HG03045 (cell line): ENCODE measurements at regions not wholly inside any gene's neighbourhood (a gene's known extent, or its start where the extent isn't known, plus 50 kb on each side); places are given as distances from the start of the nearest gene placed in this dataset.

Experiments
- ATAC-seq: cut with Tn5 transposase; IDR thresholded peaks from one replicate; pipeline ENCODE4 v1.9.1; 2021; ENCODE audit warnings: mild to moderate bottlenecking, moderate library complexity; ENCODE audit not compliant: unreplicated experiment

DNA sequence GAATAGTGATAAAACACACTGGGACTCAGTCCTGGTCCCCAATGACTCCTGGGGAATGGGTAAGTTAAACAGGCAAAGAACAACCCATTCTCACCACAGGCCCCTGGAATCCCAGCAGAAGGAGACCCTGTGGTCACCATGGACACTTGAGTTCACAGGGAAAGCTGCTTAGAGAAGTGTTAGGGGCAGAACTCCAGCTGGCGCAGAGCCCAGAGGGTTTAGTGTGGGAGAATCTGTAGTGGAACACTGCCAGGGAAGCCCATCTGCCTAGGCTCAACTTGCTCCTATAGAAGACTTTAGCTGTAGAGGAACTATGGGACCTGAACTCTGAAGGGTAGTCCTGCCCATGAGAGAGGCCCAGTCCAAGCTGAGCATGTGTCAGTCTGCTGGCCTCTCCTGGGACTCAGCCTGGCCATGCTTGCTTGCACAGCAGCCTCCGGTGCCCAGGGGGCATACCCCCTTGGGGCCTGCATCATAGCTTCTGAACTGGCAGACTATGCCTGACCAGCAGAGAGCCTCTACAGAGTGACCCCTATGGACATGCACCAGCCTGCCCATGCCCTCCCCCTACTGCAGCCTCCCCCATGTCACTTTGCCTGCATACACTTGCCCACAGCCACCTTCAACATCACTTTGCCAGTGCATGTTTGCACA, 343.5 kb downstream of the IDS start:
- no peak for ATAC-seq

- ATAC-seq: no peak
Observed at GRCh38 chrX:149157976-149158375, 347.1 kb downstream of the IDS start.

GRCh38 chrX:149152941-149153340, 352.2 kb downstream of the IDS start:
- ATAC-seq: no peak

DNA sequence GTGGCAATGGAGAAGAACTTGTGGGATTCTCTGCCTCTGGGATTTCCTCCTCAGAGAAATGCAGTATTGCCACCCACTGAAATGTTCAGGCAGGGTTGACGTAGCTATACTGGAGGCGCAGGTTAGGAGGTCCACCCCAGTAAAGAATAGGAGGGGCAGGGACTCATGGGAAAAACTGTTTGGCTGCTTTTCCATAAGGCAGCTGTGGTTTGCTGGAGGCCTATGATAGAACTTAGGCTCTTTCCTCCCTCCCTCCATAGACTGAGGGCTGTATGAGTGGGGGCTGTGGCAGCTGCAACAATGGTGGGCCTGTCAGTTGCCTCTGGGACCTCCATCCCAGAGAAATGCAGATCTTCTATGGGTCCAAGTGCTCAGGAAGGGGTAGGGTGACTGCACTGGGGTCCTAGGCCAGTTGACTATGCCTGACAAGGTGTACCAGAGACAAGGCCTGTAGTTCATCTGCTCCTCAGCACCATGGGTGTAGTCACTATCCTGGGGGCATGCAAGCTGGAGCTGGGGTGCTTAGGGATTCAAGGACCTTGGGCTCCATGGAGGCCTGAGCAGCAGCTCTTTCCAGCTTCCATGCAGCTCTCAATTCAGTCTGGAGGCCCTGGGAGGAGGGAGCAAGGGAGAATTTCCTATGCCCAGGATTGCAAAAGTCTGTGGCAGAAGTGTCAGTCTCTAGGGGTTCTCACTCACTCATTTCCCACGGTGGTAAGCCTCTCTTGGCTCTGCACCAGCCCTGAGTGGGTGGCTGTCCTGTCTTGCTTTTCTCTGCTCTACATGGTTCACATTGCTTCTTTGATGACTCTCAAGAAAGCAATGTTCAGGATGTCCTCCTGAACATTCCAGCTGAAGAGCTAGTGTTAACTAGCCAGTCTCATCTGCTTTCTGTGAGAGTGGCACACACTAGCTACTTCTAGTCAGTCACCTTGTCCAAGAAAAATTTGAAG, 353.0 kb downstream of the IDS start:
- no peak for ATAC-seq

DNA sequence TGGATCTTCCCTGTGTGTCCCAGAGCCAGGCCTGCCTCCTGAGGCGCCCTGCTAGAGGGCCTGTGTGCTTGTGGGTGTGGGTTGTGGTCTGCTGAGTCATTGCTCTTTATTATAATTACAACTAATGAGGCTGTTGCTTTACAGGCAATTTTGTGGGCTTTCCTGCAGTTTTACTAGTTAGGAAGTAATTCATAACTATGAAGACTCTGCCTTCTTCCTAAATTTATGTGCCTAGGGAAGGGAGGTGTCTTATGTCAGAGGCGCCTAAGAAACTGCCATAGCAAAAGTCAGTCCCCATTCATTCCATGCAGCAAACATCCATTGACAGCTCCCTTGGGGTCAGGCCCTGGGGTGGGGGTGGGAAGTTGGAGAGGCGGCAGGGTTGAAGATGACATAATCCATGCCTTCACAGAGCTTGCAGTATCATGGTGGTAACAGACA, 359.2 kb downstream of the IDS start:
- peak; percentile 67 for ATAC-seq

- no peak for ATAC-seq
Observed at GRCh38 chrX:149131774-149132173, 373.3 kb downstream of the IDS start.

- no peak for ATAC-seq
Observed at GRCh38 chrX:149129767-149130166, 375.3 kb downstream of the IDS start.

- no peak for ATAC-seq
Observed at GRCh38 chrX:149124526-149125108, 380.5 kb downstream of the IDS start.

DNA sequence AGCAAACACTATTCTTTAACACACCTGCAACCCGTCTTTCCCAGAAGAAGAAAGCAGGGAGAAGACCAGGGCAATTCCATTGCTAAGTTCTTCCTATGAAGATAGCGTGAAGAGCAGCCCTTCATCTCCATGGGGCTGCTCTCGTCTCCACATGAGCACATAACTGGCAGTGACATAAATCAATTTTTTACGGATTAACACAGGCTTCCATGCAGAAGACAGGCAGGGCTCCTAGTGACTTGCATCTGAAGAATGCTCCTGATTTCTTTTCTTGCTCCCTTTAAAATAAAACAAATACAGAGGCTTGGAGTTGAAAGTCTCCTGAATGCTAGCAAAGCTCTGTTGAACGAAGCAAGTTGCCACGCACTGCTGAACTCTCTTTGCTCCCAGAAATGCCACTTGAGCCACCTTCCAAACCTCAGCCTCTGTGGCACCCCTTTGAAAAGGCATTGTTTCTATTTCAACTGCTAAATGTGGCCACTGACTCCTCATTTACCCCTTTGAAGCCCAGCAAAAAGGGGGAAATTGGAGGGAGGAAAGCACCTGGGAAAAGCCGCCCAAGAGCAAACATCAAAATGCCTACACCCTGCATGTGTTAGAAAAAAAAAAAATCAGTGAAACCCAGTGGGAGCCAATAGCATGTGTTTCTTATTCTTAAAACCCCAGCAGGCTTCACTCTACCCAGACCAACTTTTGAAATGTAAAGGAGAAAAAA, 383.7 kb downstream of the IDS start:
- no peak for ATAC-seq

- ATAC-seq: no peak
Observed at GRCh38 chrX:149120459-149120858, 384.6 kb downstream of the IDS start.

GRCh38 chrX:149114874-149115273, 390.2 kb downstream of the IDS start:
- no peak for ATAC-seq

GRCh38 chrX:149114001-149114400, 391.1 kb downstream of the IDS start:
- no peak for ATAC-seq

DNA sequence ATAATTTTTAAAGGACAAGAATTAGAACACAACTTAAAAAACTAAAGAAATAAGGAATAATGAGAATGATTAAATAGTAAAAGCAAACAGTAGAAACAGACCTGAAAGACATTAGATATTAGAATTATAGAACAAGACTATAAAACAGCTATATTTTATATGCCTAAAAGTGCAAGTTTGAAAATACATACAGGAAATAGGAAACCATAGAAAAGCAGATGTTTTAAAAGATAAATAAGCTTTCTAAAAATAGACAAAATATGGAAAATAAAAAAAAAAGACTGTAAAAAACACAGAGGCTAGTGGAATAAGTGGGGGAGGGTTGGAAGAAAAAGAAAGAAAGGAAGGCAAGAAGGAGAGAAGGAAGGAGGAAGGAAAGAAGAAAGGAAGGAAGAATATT, 407.3 kb downstream of the IDS start:
- ATAC-seq: no peak

- no peak for ATAC-seq
Observed at GRCh38 chrX:149092179-149092578, 412.9 kb downstream of the IDS start.

- ATAC-seq: no peak
Observed at GRCh38 chrX:149079805-149080406, 425.2 kb downstream of the IDS start.

GRCh38 chrX:149074398-149074797, 430.7 kb downstream of the IDS start:
- ATAC-seq: no peak

DNA sequence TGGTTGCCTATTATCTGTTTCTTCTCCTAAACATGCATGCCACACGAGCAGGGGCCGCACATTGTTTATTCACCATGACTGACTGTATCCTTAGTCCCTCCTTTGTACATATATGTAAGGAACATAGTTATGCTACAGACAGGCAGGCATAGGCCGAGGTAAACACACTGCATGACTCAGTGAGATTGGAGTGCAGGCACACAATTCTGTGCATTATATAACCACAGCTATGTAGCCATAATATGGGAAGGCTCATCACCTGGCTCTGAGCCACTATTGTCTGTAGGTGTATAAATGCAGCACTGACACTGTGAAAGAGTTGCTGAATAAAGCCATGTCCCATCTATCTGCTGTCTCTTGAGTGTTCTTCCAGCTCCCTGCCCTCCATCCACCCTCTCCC, 431.6 kb downstream of the IDS start:
- ATAC-seq: no peak

- ATAC-seq: no peak
Observed at GRCh38 chrX:149069899-149070298, 435.2 kb downstream of the IDS start.

- no peak for ATAC-seq
Observed at GRCh38 chrX:149060921-149061320, 444.2 kb downstream of the IDS start.
